ENCODE measurements at regions not wholly inside any gene's neighbourhood (a gene's known extent, or its start where the extent isn't known, plus 50 kb on each side); places are given as distances from the start of the nearest gene placed in this dataset.

- DNase-seq: no peak
- Histone ChIP-seq H3K4me2 (ENCODE audit: low read depth, low read length, poor library complexity, severe bottlenecking) (no peak overlapping the region), H4K20me1 (ENCODE audit: insufficient read depth, low read depth, low read length) (no peaks in the 10 kb centered on the region), H3K9me2 (replicated peaks; ENCODE audit: insufficient read depth, low read length) (no peaks in the 10 kb centered on the region), H2AFZ (ENCODE audit: low read length) (no peak overlapping the region), H3K79me2 (ENCODE audit: low read length) (no peaks in the 10 kb centered on the region), H3K9me3 (ENCODE audit: low read length) (no peaks in the 10 kb centered on the region), H3K27ac (ENCODE audit: low read length) (no peak overlapping the region), H3K4me1 (ENCODE audit: low read length) (no peaks in the 10 kb centered on the region), H3K36me3 (ENCODE audit: insufficient read depth, low read length) (no peaks in the 10 kb centered on the region), H3K9ac (ENCODE audit: low read length) (no peak overlapping the region), H3K27me3 (ENCODE audit: low read length) (no peaks in the 10 kb centered on the region), H3K4me3 (ENCODE audit: low read length) (no peak overlapping the region)
These were observed 353.7 kb upstream of the SOX2 start for GRCh38 chr3:181358060-181358459.

GRCh38 chr3:181354140-181354539, 357.6 kb upstream of the SOX2 start:
- no peaks in the 10 kb centered on the region for H3K27me3 ChIP-seq (ENCODE audit: low read length)
- no peak overlapping the region for H3K9ac ChIP-seq (ENCODE audit: low read length)
- H3K4me1 ChIP-seq (ENCODE audit: low read length): no peaks in the 10 kb centered on the region
- no peaks in the 10 kb centered on the region for H4K20me1 ChIP-seq (ENCODE audit: insufficient read depth, low read depth, low read length)
- H3K9me2 ChIP-seq (replicated peaks; ENCODE audit: insufficient read depth, low read length): no peaks in the 10 kb centered on the region
- H3K4me2 ChIP-seq (ENCODE audit: low read depth, low read length, poor library complexity, severe bottlenecking): no peak overlapping the region
- H3K36me3 ChIP-seq (ENCODE audit: insufficient read depth, low read length): no peaks in the 10 kb centered on the region
- H3K4me3 ChIP-seq (ENCODE audit: low read length): no peak overlapping the region
- H3K79me2 ChIP-seq (ENCODE audit: low read length): no peaks in the 10 kb centered on the region
- H3K9me3 ChIP-seq (ENCODE audit: low read length): no peaks in the 10 kb centered on the region
- DNase-seq: no peak
- no peak overlapping the region for H2AFZ ChIP-seq (ENCODE audit: low read length)
- no peak overlapping the region for H3K27ac ChIP-seq (ENCODE audit: low read length)

GRCh38 chr3:181344331-181344730, 354.8 kb upstream of the DNAJC19 start:
- no peaks in the 10 kb centered on the region for H3K9me3 ChIP-seq (ENCODE audit: low read length)
- H3K4me3 ChIP-seq (ENCODE audit: low read length): no peak overlapping the region
- H4K20me1 ChIP-seq (ENCODE audit: insufficient read depth, low read depth, low read length): no peaks in the 10 kb centered on the region
- H2AFZ ChIP-seq (ENCODE audit: low read length): no peak overlapping the region
- no peak overlapping the region for H3K27ac ChIP-seq (ENCODE audit: low read length)
- H3K36me3 ChIP-seq (ENCODE audit: insufficient read depth, low read length): no peaks in the 10 kb centered on the region
- H3K27me3 ChIP-seq (ENCODE audit: low read length): no peaks in the 10 kb centered on the region
- no peaks in the 10 kb centered on the region for H3K9me2 ChIP-seq (replicated peaks; ENCODE audit: insufficient read depth, low read length)
- H3K79me2 ChIP-seq (ENCODE audit: low read length): no peaks in the 10 kb centered on the region
- no peaks in the 10 kb centered on the region for H3K4me1 ChIP-seq (ENCODE audit: low read length)
- DNase-seq: no peak
- H3K9ac ChIP-seq (ENCODE audit: low read length): no peak overlapping the region
- no peak overlapping the region for H3K4me2 ChIP-seq (ENCODE audit: low read depth, low read length, poor library complexity, severe bottlenecking)

- no peaks in the 10 kb centered on the region for H3K27me3 ChIP-seq (ENCODE audit: low read length)
- no peak for DNase-seq
- no peaks in the 10 kb centered on the region for H3K79me2 ChIP-seq (ENCODE audit: low read length)
- H2AFZ ChIP-seq (ENCODE audit: low read length): no peak overlapping the region
- H3K36me3 ChIP-seq (ENCODE audit: insufficient read depth, low read length): no peaks in the 10 kb centered on the region
- no peak overlapping the region for H3K9ac ChIP-seq (ENCODE audit: low read length)
- H3K4me1 ChIP-seq (ENCODE audit: low read length): no peaks in the 10 kb centered on the region
- no peaks in the 10 kb centered on the region for H4K20me1 ChIP-seq (ENCODE audit: insufficient read depth, low read depth, low read length)
- no peak overlapping the region for H3K4me2 ChIP-seq (ENCODE audit: low read depth, low read length, poor library complexity, severe bottlenecking)
- H3K4me3 ChIP-seq (ENCODE audit: low read length): no peak overlapping the region
- no peaks in the 10 kb centered on the region for H3K9me3 ChIP-seq (ENCODE audit: low read length)
- no peak overlapping the region for H3K27ac ChIP-seq (ENCODE audit: low read length)
- H3K9me2 ChIP-seq (replicated peaks; ENCODE audit: insufficient read depth, low read length): no peaks in the 10 kb centered on the region
These were observed 347.1 kb upstream of the DNAJC19 start for GRCh38 chr3:181336597-181336996.

- Histone ChIP-seq H3K4me2 (ENCODE audit: low read depth, low read length, poor library complexity, severe bottlenecking) (no peak overlapping the region), H3K36me3 (ENCODE audit: insufficient read depth, low read length) (no peaks in the 10 kb centered on the region), H3K79me2 (ENCODE audit: low read length) (no peaks in the 10 kb centered on the region), H3K9me2 (replicated peaks; ENCODE audit: insufficient read depth, low read length) (no peaks in the 10 kb centered on the region), H3K27ac (ENCODE audit: low read length) (no peak overlapping the region), H3K4me1 (ENCODE audit: low read length) (no peaks in the 10 kb centered on the region), H2AFZ (ENCODE audit: low read length) (no peak overlapping the region), H3K4me3 (ENCODE audit: low read length) (no peak overlapping the region), H3K9me3 (ENCODE audit: low read length) (no peaks in the 10 kb centered on the region), H3K9ac (ENCODE audit: low read length) (no peak overlapping the region), H4K20me1 (ENCODE audit: insufficient read depth, low read depth, low read length) (no peaks in the 10 kb centered on the region), H3K27me3 (ENCODE audit: low read length) (no peaks in the 10 kb centered on the region)
- no peak for DNase-seq
These were observed 343.9 kb upstream of the DNAJC19 start for GRCh38 chr3:181333394-181333793.

GRCh38 chr3:181330821-181331563, 341.5 kb upstream of the DNAJC19 start:
- no peak overlapping the region for H3K27ac ChIP-seq (ENCODE audit: low read length)
- H2AFZ ChIP-seq (ENCODE audit: low read length): no peak overlapping the region
- H3K27me3 ChIP-seq (ENCODE audit: low read length): no peaks in the 10 kb centered on the region
- H3K36me3 ChIP-seq (ENCODE audit: insufficient read depth, low read length): no peaks in the 10 kb centered on the region
- H3K4me1 ChIP-seq (ENCODE audit: low read length): no peaks in the 10 kb centered on the region
- H3K79me2 ChIP-seq (ENCODE audit: low read length): no peaks in the 10 kb centered on the region
- no peak overlapping the region for H3K4me3 ChIP-seq (ENCODE audit: low read length)
- no peaks in the 10 kb centered on the region for H3K9me2 ChIP-seq (replicated peaks; ENCODE audit: insufficient read depth, low read length)
- no peaks in the 10 kb centered on the region for H4K20me1 ChIP-seq (ENCODE audit: insufficient read depth, low read depth, low read length)
- no peak overlapping the region for H3K4me2 ChIP-seq (ENCODE audit: low read depth, low read length, poor library complexity, severe bottlenecking)
- H3K9me3 ChIP-seq (ENCODE audit: low read length): no peaks in the 10 kb centered on the region
- no peak for DNase-seq
- H3K9ac ChIP-seq (ENCODE audit: low read length): no peak overlapping the region

- no peaks in the 10 kb centered on the region for H3K79me2 ChIP-seq (ENCODE audit: low read length)
- H4K20me1 ChIP-seq (ENCODE audit: insufficient read depth, low read depth, low read length): no peaks in the 10 kb centered on the region
- no peaks in the 10 kb centered on the region for H3K9me3 ChIP-seq (ENCODE audit: low read length)
- H2AFZ ChIP-seq (ENCODE audit: low read length): no peak overlapping the region
- no peaks in the 10 kb centered on the region for H3K9me2 ChIP-seq (replicated peaks; ENCODE audit: insufficient read depth, low read length)
- H3K4me2 ChIP-seq (ENCODE audit: low read depth, low read length, poor library complexity, severe bottlenecking): no peak overlapping the region
- no peaks in the 10 kb centered on the region for H3K27me3 ChIP-seq (ENCODE audit: low read length)
- H3K4me3 ChIP-seq (ENCODE audit: low read length): no peak overlapping the region
- no peak overlapping the region for H3K27ac ChIP-seq (ENCODE audit: low read length)
- H3K36me3 ChIP-seq (ENCODE audit: insufficient read depth, low read length): no peaks in the 10 kb centered on the region
- H3K9ac ChIP-seq (ENCODE audit: low read length): no peak overlapping the region
- no peak for DNase-seq
- no peaks in the 10 kb centered on the region for H3K4me1 ChIP-seq (ENCODE audit: low read length)
These were observed 340.7 kb upstream of the DNAJC19 start for GRCh38 chr3:181330257-181330656.

- no peak overlapping the region for H2AFZ ChIP-seq (ENCODE audit: low read length)
- no peaks in the 10 kb centered on the region for H3K79me2 ChIP-seq (ENCODE audit: low read length)
- no peak overlapping the region for H3K4me3 ChIP-seq (ENCODE audit: low read length)
- no peaks in the 10 kb centered on the region for H3K9me2 ChIP-seq (replicated peaks; ENCODE audit: insufficient read depth, low read length)
- H3K4me1 ChIP-seq (ENCODE audit: low read length): no peaks in the 10 kb centered on the region
- no peaks in the 10 kb centered on the region for H4K20me1 ChIP-seq (ENCODE audit: insufficient read depth, low read depth, low read length)
- H3K9ac ChIP-seq (ENCODE audit: low read length): no peak overlapping the region
- no peaks in the 10 kb centered on the region for H3K27me3 ChIP-seq (ENCODE audit: low read length)
- H3K4me2 ChIP-seq (ENCODE audit: low read depth, low read length, poor library complexity, severe bottlenecking): no peak overlapping the region
- no peak for DNase-seq
- no peaks in the 10 kb centered on the region for H3K36me3 ChIP-seq (ENCODE audit: insufficient read depth, low read length)
- H3K9me3 ChIP-seq (ENCODE audit: low read length): no peaks in the 10 kb centered on the region
- H3K27ac ChIP-seq (ENCODE audit: low read length): no peak overlapping the region
These were observed 339.5 kb upstream of the DNAJC19 start for GRCh38 chr3:181329024-181329423.
